Gastroesophageal sphincter (tissue), 4 donors: ENCODE measurements at regions not wholly inside any gene's neighbourhood (a gene's known extent, or its start where the extent isn't known, plus 50 kb on each side); places are given as distances from the start of the nearest gene placed in this dataset.

Experiments used
- ATAC-seq: fragments of 150-250 bp; one replicate; pipeline ENCODE4 v1.9.1; 2016; ENCODE audit warnings: mild to moderate bottlenecking, moderate library complexity
- H3K27ac ChIP-seq, 4 donors: fragments of 200-600 bp; sonication (generic) in 3 of 4; 1 replicate in 3 of 4; 2 replicates in 1 of 4; pipeline ENCODE4 v1.5.1; 2016 to 2019
- H3K27me3 ChIP-seq: fragments of 200-600 bp; sonication (generic); one replicate; pipeline ENCODE4 v1.5.1; 2019
- H3K36me3 ChIP-seq, 2 donors: fragments of 200-600 bp; sonication (generic); one replicate each; pipeline ENCODE4 v1.5.1; 2019; ENCODE audit warnings: control low read depth in 1 of 2
- H3K4me1 ChIP-seq, 3 donors: fragments of 200-600 bp; sonication (generic); 1 replicate in 2 of 3; 2 replicates in 1 of 3; pipeline ENCODE4 v1.5.1; 2016 to 2019; ENCODE audit warnings: control low read depth in 2 of 3
- H3K4me3 ChIP-seq, 2 donors: fragments of 200-600 bp; sonication (generic); one replicate each; pipeline ENCODE4 v1.5.1; 2019; ENCODE audit warnings: mild to moderate bottlenecking in 1 of 2, moderate library complexity in 1 of 2
- H3K9me3 ChIP-seq, 3 donors: fragments of 200-600 bp; sonication (generic); one replicate each; pipeline ENCODE4 v1.5.1; 2017 to 2019; ENCODE audit warnings: control low read depth in 2 of 3
- EP300 ChIP-seq: sonication (generic); formaldehyde crosslinking; IDR thresholded peaks from one replicate; pipeline ENCODE4 v1.6.1; 2017; ENCODE audit warnings: antibody characterized with exemption, mild to moderate bottlenecking
- POLR2A ChIP-seq, 2 donors: fragments of 450-650 bp; IDR thresholded peaks; one replicate each; pipeline ENCODE4 v1.6.1; 2017; ENCODE audit warnings: antibody characterized with exemption in 2 of 2, mild to moderate bottlenecking in 2 of 2, moderate library complexity in 1 of 2
- POLR2AphosphoS5 ChIP-seq: sonication (generic); formaldehyde crosslinking; IDR thresholded peaks from one replicate; pipeline ENCODE4 v1.6.1; 2017; ENCODE audit warnings: antibody characterized with exemption
- WGBS, 2 donors: methylation state at CpG; one replicate each; pipeline ENCODE4 v1.1.5; 2018; ENCODE audit warnings: low coverage in 1 of 2; 5-methylcytosine and 5-hydroxymethylcytosine counted together
- TF ChIP-seq, protein P1 (sequence below), 4 experiments: fragments of 200-600 bp in 2 of 4; fragments of 450-650 bp in 2 of 4; sonication (generic) in 1 of 4; IDR thresholded peaks; one replicate each; pipeline ENCODE4 v1.5.1; 2017 to 2019; ENCODE audit warnings: antibody characterized with exemption in 4 of 4, mild to moderate bottlenecking in 2 of 4, moderate library complexity in 2 of 4

- WGBS, 2 donors, result 8 to 33% methylated on average over 1 of the region's 1 CpG
These were observed 58.0 kb upstream of the HNF1B start for GRCh38 chr17:37802712-37803416.

DNA sequence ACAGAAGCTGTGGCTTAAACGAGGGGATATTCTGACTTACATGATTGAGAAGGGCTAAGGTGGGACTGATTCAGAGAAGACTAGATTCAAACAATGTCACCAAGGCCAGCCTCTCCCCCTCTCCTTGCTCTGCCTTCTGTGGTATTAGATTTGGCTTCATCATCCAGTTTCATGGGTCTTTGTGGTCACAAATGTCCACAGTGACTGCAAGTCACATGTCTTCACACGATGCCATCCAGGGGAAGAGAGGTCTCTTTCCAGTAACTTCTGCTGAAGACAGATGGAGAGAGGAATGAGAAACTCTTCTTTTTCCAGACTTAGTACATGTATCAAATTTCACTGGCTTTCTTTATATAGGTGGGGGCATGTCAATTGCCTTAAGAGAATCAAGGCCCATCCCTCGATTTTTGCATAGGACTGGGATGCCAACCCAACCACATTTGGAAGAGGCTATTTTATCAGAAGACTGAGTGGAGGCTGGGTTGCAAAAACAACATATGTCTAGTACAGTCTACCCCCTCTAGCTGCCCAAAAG is 57.3 kb upstream of the HNF1B start:
- Histone ChIP-seq H3K4me1 (no peaks in the 10 kb centered on the region), H3K4me3 (no peak overlapping the region), H3K27ac (no peak overlapping the region), H3K27me3 (peaks cover 15% of the 10 kb centered on the region), H3K36me3 (no peaks in the 10 kb centered on the region), H3K9me3 (peaks cover 0 to 7% (median 0%) of the 10 kb centered on the region in 3 donors)
- WGBS, 2 donors, result 64 to 93% methylated on average over 2 to 3 of the region's 3 CpGs
- TF ChIP-seq EP300 (no peak), POLR2A (IDR thresholded peaks at IDR 0.05) (no peak), POLR2AphosphoS5 (no peak)
- TF ChIP-seq, protein P1, sequence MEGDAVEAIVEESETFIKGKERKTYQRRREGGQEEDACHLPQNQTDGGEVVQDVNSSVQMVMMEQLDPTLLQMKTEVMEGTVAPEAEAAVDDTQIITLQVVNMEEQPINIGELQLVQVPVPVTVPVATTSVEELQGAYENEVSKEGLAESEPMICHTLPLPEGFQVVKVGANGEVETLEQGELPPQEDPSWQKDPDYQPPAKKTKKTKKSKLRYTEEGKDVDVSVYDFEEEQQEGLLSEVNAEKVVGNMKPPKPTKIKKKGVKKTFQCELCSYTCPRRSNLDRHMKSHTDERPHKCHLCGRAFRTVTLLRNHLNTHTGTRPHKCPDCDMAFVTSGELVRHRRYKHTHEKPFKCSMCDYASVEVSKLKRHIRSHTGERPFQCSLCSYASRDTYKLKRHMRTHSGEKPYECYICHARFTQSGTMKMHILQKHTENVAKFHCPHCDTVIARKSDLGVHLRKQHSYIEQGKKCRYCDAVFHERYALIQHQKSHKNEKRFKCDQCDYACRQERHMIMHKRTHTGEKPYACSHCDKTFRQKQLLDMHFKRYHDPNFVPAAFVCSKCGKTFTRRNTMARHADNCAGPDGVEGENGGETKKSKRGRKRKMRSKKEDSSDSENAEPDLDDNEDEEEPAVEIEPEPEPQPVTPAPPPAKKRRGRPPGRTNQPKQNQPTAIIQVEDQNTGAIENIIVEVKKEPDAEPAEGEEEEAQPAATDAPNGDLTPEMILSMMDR (IDR thresholded peaks at IDR 0.05), result no peak
- ATAC-seq, result no peak

More at GRCh38 chr17:37802712-37803416, 58.0 kb upstream of the HNF1B start:
- Histone ChIP-seq H3K36me3 (no peaks in the 10 kb centered on the region), H3K4me1 (no peaks in the 10 kb centered on the region), H3K27ac (no peak overlapping the region), H3K4me3 (no peak overlapping the region), H3K27me3 (peaks cover 10% of the 10 kb centered on the region), H3K9me3 (peaks cover 0 to 7% (median 0%) of the 10 kb centered on the region in 3 donors)
- TF ChIP-seq POLR2AphosphoS5 (no peak), EP300 (no peak), POLR2A (IDR thresholded peaks at IDR 0.05) (no peak)
- TF ChIP-seq, protein P1 (IDR thresholded peaks at IDR 0.05), result no peak
- ATAC-seq, result no peak

GRCh38 chr17:37801171-37801570 is 56.3 kb upstream of the HNF1B start:
- 0 to 50% methylated on average over 1 to 3 of the region's 5 CpGs for WGBS, 2 donors
- Histone ChIP-seq H3K9me3 (peaks cover 0 to 7% (median 0%) of the 10 kb centered on the region in 3 donors), H3K27ac (no peak overlapping the region), H3K4me1 (no peaks in the 10 kb centered on the region), H3K4me3 (no peak overlapping the region), H3K27me3 (peaks cover 24% of the 10 kb centered on the region), H3K36me3 (no peaks in the 10 kb centered on the region)
- TF ChIP-seq POLR2A (IDR thresholded peaks at IDR 0.05), result no peak
- TF ChIP-seq, protein P1 (IDR thresholded peaks at IDR 0.05), result no peak
- no peak for TF ChIP-seq EP300
- no peak for ATAC-seq

DNA sequence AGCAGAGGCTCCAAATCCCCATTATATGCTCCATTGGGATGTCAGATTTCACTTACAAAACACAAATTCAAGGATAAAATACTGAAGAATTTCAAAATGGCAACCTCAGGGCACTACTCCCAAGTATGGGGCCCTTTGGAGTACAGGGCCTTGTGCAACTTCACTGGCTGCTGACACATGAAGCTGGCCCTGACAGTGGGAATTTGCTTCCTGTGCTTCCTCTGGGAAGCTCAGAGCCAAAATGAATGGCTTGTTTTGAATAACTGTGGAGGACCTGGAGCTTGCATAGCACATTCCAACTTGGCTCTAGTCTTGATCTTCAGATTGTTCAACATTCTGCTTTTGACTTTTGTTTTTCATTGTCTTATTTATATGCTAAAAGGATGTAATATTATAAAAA is 52.3 kb upstream of the HNF1B start:
- TF ChIP-seq, protein P1 (IDR thresholded peaks at IDR 0.05), result no peak
- TF ChIP-seq POLR2AphosphoS5 (no peak), EP300 (no peak), POLR2A (IDR thresholded peaks at IDR 0.05) (no peak)
- ATAC-seq, result no peak
- Histone ChIP-seq H3K27ac (no peak overlapping the region), H3K27me3 (peaks cover 28% of the 10 kb centered on the region), H3K4me1 (no peaks in the 10 kb centered on the region), H3K36me3 (no peaks in the 10 kb centered on the region), H3K9me3 (peaks cover 0 to 7% (median 0%) of the 10 kb centered on the region in 3 donors), H3K4me3 (no peak overlapping the region)

DNA sequence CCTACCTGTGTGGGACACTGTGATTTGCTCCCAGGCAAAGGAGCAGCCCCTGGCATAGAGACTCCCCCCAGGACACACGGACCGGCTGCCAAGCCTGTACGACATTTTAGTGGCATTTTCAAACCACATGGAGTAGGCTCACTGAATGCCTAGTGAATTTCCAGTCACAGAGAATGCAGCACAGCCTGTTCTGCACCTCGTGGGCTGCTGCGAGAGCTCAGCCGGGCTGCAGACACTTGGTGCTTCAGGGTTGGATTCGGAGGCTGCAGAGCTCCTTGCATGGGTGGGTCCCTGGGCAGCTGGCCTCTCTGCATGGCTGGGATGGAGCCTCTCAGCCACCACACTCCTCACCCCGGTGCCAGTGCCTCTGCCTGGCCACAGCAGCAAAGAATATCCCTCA is 51.2 kb upstream of the HNF1B start:
- Histone ChIP-seq H3K27ac (no peak overlapping the region), H3K27me3 (peaks cover 40% of the 10 kb centered on the region), H3K9me3 (peaks cover 0 to 7% (median 0%) of the 10 kb centered on the region in 3 donors), H3K4me1 (no peaks in the 10 kb centered on the region), H3K36me3 (no peaks in the 10 kb centered on the region), H3K4me3 (no peak overlapping the region)
- TF ChIP-seq EP300, result no peak
- TF ChIP-seq, protein P1 (IDR thresholded peaks at IDR 0.05), result no peak
- TF ChIP-seq POLR2A (IDR thresholded peaks at IDR 0.05), result no peak
- TF ChIP-seq POLR2AphosphoS5, result no peak
- 70% methylated on average over 1 of the region's 8 CpGs; no CpG with 5 or more reads in 1 of the 2 donors for WGBS, 2 donors
- no peak for ATAC-seq
